SIG-M5 treated with dmso at 0.1 percent for 504 hours (cell line): ENCODE measurements at regions not wholly inside any gene's neighbourhood (a gene's known extent, or its start where the extent isn't known, plus 50 kb on each side); places are given as distances from the start of the nearest gene placed in this dataset.
A peak's percentile ranks its signal among the peaks of the same experiment; 100 is the strongest.
"Not testable (repeated sequence)": the region's sequence is repeated elsewhere in the genome, so short reads cannot be mapped to it uniquely, and the experiment has no call there.

Experiments
- DNase-seq: peaks from one replicate; lab custom pipeline; 2025; ENCODE audit not compliant: unreplicated experiment; lab: John Stamatoyannopoulos, UW

GRCh38 chr6:151154418-151154817, 85.3 kb upstream of the AKAP12 start:
- DNase-seq: no peak

GRCh38 chr6:151155095-151155494, 84.7 kb upstream of the AKAP12 start:
- no peak for DNase-seq

GRCh38 chr6:151160929-151161757, 78.6 kb upstream of the AKAP12 start:
- no peak for DNase-seq

DNA sequence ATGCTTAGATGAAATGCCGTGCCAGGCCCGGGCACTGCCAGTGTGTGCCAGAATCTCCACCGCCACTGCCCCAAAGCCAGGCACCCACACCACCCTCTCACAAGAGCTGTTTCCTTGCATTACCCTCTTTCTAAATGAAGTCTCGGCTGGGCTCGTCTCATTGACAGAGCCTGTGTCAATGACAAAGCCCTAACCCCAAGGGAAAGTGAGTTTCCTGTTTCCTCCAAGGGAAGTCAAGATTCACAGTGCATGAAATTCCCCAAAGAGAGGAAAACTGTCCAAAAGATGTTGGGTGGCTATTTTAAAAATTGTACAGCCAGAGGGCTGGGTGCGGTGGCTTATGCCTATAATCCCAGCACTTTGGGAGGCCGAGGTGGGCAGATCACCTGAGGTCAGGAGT, 75.4 kb upstream of the AKAP12 start:
- DNase-seq: no peak

DNA sequence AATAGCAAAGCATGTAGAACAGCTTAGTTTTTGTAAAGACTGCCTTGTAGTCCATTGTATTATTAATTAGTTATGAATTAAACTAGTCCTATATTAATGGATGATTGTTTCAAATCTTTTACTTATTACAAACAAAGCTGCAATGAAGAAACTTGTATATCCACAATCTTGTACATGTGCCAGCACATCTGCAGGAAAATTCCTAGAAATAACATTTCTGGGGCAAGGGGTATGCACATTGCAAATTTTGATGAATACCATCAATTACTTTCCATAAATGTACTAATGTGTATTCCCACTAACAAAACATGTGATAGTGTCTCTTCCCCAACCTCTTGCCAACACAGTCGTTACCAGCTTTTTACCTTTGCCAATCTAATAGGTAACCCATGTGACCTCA, 73.6 kb upstream of the AKAP12 start:
- DNase-seq: no peak

DNA sequence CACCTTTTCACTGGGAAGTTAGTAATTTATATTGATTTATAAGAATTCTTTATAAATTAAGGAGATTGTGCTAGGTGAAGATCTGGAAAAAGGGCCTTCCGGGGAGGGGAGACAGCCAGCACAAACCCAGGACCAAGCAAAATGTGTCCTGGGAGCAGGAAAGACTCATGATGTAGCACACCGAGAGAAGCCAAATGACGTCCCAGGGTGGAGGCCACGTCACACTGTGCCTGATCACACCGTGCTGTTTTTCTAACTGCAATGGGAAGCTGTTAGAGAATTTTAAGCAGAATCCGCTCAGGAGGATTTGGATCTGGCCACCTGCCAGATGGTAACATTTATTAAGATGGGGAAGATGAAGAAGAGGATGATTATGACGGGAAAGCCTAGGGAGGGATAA, 72.7 kb upstream of the AKAP12 start:
- no peak for DNase-seq

GRCh38 chr6:151170622-151171246, 69.0 kb upstream of the AKAP12 start:
- DNase-seq: no peak

- DNase-seq: no peak
Observed at GRCh38 chr6:151172751-151173150, 67.0 kb upstream of the AKAP12 start.

GRCh38 chr6:151175662-151176445, 63.9 kb upstream of the AKAP12 start:
- no peak for DNase-seq

GRCh38 chr6:151176911-151177770, 62.6 kb upstream of the AKAP12 start:
- DNase-seq: no peak

DNA sequence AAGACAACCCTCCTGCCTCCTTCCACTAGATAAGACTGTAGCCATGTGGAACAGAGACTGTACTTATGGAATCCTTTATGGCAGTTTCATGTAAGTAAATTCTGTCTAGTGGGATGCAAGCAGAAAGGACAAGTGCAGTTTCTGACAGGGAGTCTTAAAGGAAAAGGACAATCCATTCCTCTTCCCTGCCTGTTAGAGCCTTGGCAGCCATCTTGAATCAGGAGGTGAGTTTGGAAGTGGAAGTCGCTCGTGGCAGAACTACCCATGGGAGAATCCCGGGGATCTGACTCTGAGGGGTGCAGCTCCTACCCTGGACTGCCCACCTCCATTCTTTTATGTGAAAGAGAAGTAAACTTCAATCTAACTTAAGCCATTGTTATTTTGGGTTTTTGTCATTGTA, 61.4 kb upstream of the AKAP12 start:
- DNase-seq: no peak

GRCh38 chr6:151179321-151179720, 60.4 kb upstream of the AKAP12 start:
- no peak for DNase-seq

DNA sequence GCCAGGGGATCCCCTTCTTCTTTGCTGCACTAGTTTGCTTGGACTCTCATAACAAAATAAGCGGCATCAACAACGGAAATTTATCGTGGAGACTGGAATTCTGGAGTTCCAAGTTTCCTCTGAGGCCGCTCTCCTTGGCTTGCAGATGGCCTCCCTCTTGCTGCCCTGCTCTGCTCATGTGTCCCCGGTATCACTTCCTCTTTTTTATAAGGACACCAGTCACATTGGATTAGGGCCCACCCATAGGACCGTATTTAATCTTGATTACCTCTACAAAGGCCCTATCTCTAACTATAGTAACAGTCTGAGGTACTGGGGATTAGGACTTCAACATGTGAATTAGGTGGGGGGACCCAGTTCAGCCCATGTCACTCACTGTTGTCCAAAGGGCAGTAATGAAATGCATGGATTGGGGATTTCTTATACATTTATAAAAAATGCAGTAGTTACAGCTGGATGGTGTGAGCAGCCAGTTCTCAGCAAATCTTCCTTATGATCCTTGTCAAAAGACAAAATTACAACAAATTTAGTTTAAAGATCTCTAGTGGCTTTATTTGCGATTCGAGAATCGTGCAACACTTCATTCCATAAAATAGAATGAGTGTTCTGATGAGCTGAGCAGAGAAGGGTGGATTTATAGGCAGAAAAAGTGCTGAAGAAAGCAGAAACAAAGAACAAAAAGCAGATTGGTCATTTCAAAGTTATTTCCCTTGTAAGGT, 59.3 kb upstream of the AKAP12 start:
- peak; percentile 17 for DNase-seq

GRCh38 chr6:151181706-151182363, 57.9 kb upstream of the AKAP12 start:
- no peak for DNase-seq

DNA sequence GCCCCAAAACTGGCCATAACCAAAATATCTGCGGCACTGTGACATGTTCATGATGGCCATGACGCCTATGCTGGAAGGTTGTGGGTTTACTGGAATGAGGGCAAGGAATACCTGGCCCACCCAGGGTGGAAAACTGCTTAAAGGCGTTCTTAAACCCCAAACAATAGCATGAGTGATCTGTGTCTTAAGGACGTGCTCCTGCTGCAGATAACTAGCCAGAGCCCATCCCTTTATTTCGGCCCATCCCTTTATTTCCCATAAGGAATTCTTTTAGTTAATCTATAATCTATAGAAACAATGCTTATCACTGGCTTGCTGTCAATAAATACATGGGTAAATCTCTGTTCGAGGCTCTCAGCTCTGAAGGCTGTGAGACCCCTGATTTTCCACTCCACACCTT, 56.8 kb upstream of the AKAP12 start:
- DNase-seq: not testable (repeated sequence)

GRCh38 chr6:151185148-151185547, 54.6 kb upstream of the AKAP12 start:
- DNase-seq: no peak

- no peak for DNase-seq
Observed at GRCh38 chr6:151186306-151186705, 53.5 kb upstream of the AKAP12 start.

- DNase-seq: no peak
Observed at GRCh38 chr6:151186804-151187330, 52.9 kb upstream of the AKAP12 start.
